ENCODE measurements at regions not wholly inside any gene's neighbourhood (a gene's known extent, or its start where the extent isn't known, plus 50 kb on each side); places are given as distances from the start of the nearest gene placed in this dataset.

DNA sequence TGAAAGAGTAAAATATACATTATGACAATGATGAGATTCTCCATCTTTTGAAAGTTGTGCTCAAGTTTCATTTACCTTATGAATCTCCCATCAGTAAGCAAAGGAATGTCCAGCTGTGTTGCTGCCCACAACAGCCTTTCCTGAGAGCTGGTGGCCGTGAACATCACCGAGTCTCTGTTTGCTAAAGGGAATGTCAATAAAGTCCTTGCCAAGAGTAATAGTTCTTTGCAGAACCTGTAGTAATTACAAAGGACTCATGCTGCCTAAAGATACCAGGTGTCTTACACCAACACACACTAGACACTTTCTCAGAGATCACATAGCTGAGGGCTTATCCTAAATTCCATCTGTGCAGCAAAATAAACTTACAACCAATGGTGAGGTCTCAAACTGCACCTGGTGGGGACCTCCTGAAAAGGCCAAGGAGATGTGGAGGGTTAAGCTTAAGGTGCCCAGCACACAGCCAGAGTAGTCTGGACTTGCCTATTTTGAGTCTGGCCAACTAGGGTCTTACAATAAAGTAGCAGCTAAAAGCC lies 111.1 kb upstream of the DAPK1 start (continued):
- TF ChIP-seq HDAC2 (IDR thresholded peaks at IDR 0.05; ENCODE audit: borderline replicate concordance in 1 of 2, low read depth in 2 of 2, low read length in 2 of 2) (no peak), BRCA1 (IDR thresholded peaks at IDR 0.05; ENCODE audit: low read depth, low read length) (no peak), KDM1A (IDR thresholded peaks at IDR 0.05; ENCODE audit: borderline replicate concordance, low read length) (no peak), SP1 (IDR thresholded peaks at IDR 0.05; ENCODE audit: low read depth, low read length) (no peak), TAF1 (IDR thresholded peaks at IDR 0.05; ENCODE audit: low read depth, low read length) (no peak), EZH2 (IDR thresholded peaks at IDR 0.05; ENCODE audit: low read depth, low read length, severe bottlenecking) (no peak), TEAD4 (IDR thresholded peaks at IDR 0.05; ENCODE audit: low read depth, low read length) (no peak), POLR2A (IDR thresholded peaks at IDR 0.05; ENCODE audit: control extremely low read depth in 1 of 2, low read depth in 2 of 2, low read length in 2 of 2) (no peak)
